SK-N-SH (cell line): ENCODE measurements at regions not wholly inside any gene's neighbourhood (a gene's known extent, or its start where the extent isn't known, plus 50 kb on each side); places are given as distances from the start of the nearest gene placed in this dataset.

Source experiments
- EP300 ChIP-seq, 2 experiments: IDR thresholded peaks; 2 replicates each; pipeline versions ENCODE4 v1.4.0 to v1.6.1; 2012; ENCODE audit warnings: borderline replicate concordance in 1 of 2, low read depth in 1 of 2, low read length in 1 of 2
- EZH2phosphoT487 ChIP-seq: fragments of 200-600 bp; sonication (generic); IDR thresholded peaks from 2 replicates; pipeline ENCODE4 v1.6.1; 2017; ENCODE audit warnings: low read depth, mixed run types, mild to moderate bottlenecking, antibody characterized with exemption, moderate library complexity, borderline replicate concordance
- FOXM1 ChIP-seq: IDR thresholded peaks from 2 replicates; pipeline ENCODE4 v1.4.0; 2012; ENCODE audit warnings: low read depth, mild to moderate bottlenecking
- JUND ChIP-seq: IDR thresholded peaks from 2 replicates; pipeline ENCODE4 v1.4.0; 2012
- MAX ChIP-seq: IDR thresholded peaks from 2 replicates; pipeline ENCODE4 v1.4.0; 2012; ENCODE audit warnings: low read depth
- NFIC ChIP-seq: IDR thresholded peaks from 2 replicates; pipeline ENCODE4 v1.4.0; 2012; ENCODE audit warnings: borderline replicate concordance
- POLR2AphosphoS5 ChIP-seq: IDR thresholded peaks from 2 replicates; pipeline ENCODE4 v1.6.1; 2012; ENCODE audit warnings: low read depth, low read length
- RAD21 ChIP-seq: IDR thresholded peaks from 2 replicates; pipeline ENCODE4 v1.6.1; 2012; ENCODE audit warnings: mild to moderate bottlenecking, low read length
- REST ChIP-seq: IDR thresholded peaks from 2 replicates; pipeline ENCODE4 v1.6.1; 2012; ENCODE audit warnings: mild to moderate bottlenecking, low read depth, low read length, moderate library complexity
- SIN3A ChIP-seq: IDR thresholded peaks from 2 replicates; pipeline ENCODE4 v1.6.1; 2012; ENCODE audit warnings: low read depth, mild to moderate bottlenecking, low read length, moderate library complexity, borderline replicate concordance
- TCF12 ChIP-seq: IDR thresholded peaks from 2 replicates; pipeline ENCODE4 v1.4.0; 2012
- USF1 ChIP-seq: IDR thresholded peaks from 2 replicates; pipeline ENCODE4 v1.4.0; 2012; ENCODE audit warnings: low read depth, borderline replicate concordance
- USF2 ChIP-seq: fragments of 150-350 bp; IDR thresholded peaks from 2 replicates; pipeline ENCODE4 v1.6.1; 2017; ENCODE audit warnings: antibody characterized with exemption, low read length, low read depth, borderline replicate concordance

GRCh38 chr4:189600718-189601435 is 339.8 kb upstream of the FRG1 start:
- TF ChIP-seq REST (no peak), EP300 (IDR thresholded peaks at IDR 0.05; ENCODE audit: borderline replicate concordance in 1 of 2, low read depth in 1 of 2, low read length in 1 of 2) (peak in 1 of 2 experiments; percentile 42; a peak in 1 of 4 replicates), USF2 (no peak), JUND (no peak), SIN3A (no peak), FOXM1 (no peak), USF1 (no peak), NFIC (no peak), EZH2phosphoT487 (no peak), POLR2AphosphoS5 (no peak), MAX (no peak), RAD21 (no peak), TCF12 (no peak)
